Kidney (tissue), 13 donors: ENCODE measurements at regions not wholly inside any gene's neighbourhood (a gene's known extent, or its start where the extent isn't known, plus 50 kb on each side); places are given as distances from the start of the nearest gene placed in this dataset.

Source experiments
- DNase-seq, 5 donors: peaks; one replicate each; pipeline ENCODE4 v3.0.0-alpha.2; 2013 to 2020
- FAIRE-seq: peaks from 2 replicates; lab custom pipeline; 2012; peaks lifted over from hg19 to GRCh38; lab: Jason Lieb, UNC
- H3K27ac ChIP-seq, 2 donors: one replicate each; pipeline ENCODE4 v1.7.0; 2013; ENCODE audit warnings: low read depth in 2 of 2, low read length in 2 of 2, inconsistent platforms in 1 of 2
- H3K27me3 ChIP-seq: one replicate; pipeline ENCODE4 v1.7.1; 2013; ENCODE audit warnings: low read length, inconsistent platforms; ENCODE audit not compliant: control insufficient read depth, insufficient read depth
- H3K36me3 ChIP-seq, 3 donors: one replicate each; pipeline versions ENCODE4 v1.7.0 to v1.7.1; 2013; ENCODE audit warnings: low read length in 3 of 3, control low read depth in 1 of 3, inconsistent platforms in 1 of 3; ENCODE audit not compliant: insufficient read depth in 3 of 3, control insufficient read depth in 2 of 3
- H3K4me1 ChIP-seq, 3 donors: one replicate each; pipeline versions ENCODE4 v1.7.0 to v1.7.1; 2013; ENCODE audit warnings: low read length in 3 of 3, inconsistent platforms in 1 of 3, low read depth in 1 of 3; ENCODE audit not compliant: control insufficient read depth in 2 of 3, insufficient read depth in 2 of 3
- H3K4me3 ChIP-seq, 3 donors: one replicate each; pipeline versions ENCODE4 v1.7.0 to v1.8.1; 2013; ENCODE audit warnings: low read length in 3 of 3, control low read depth in 1 of 3, inconsistent platforms in 1 of 3
- H3K9ac ChIP-seq, 3 donors: one replicate each; pipeline versions ENCODE4 v1.7.0 to v1.7.1; 2013; ENCODE audit warnings: low read length in 3 of 3, control low read depth in 1 of 3, inconsistent platforms in 1 of 3
- H3K9me3 ChIP-seq, 3 donors: one replicate each; pipeline versions ENCODE4 v1.7.0 to v1.7.1; 2013; ENCODE audit warnings: low read length in 3 of 3, control low read depth in 1 of 3, inconsistent platforms in 1 of 3; ENCODE audit not compliant: control insufficient read depth in 2 of 3, insufficient read depth in 1 of 3
- intact Hi-C: fragments of 100-400 bp; cut with DNase I; formaldehyde crosslinking; loops from one replicate; pipeline ENCODE4 v1.11.1; 2022
- TF ChIP-seq, protein P1 (sequence below): IDR thresholded peaks from 3 replicates; pipeline ENCODE4 v1.5.1; 2012; ENCODE audit warnings: mild to moderate bottlenecking, moderate library complexity, borderline replicate concordance; ENCODE audit not compliant: insufficient read depth; ENCODE audit errors: extremely low read depth
- donor health status: control.
- donor health status: control.
- donor health status: control.
- donor health status: control.
- donor health status: control.
- donor health status: DM: yes; HTN: yes; CAD: no.
- donor health status: Normal renal cell carcinoma (clear cell type).

DNA sequence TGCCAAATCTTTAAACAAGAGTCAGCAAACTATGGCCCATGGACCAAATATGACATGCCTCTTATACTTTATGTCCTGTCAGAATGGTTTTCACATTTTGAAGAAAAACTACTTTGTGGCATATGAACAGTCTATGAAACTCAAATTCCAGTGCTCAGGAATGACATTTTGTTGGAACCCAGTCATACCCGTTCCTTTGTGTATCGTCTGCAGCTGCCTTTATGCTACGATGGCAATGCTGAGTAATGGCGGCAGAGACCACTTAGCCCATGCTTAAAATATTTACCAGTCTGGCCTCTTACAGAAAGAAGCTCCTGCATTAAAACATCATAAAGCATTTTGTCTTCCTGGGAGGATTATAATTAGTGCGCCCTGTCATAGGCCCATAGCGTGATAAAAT is 140.5 kb upstream of the FHL2 start:
- Histone ChIP-seq H3K4me1 (no peaks in the 10 kb centered on the region), H3K9me3 (no peaks in the 10 kb centered on the region), H3K27me3 (no peaks in the 10 kb centered on the region), H3K4me3 (no peak overlapping the region), H3K27ac (no peak overlapping the region), H3K9ac (no peak overlapping the region), H3K36me3 (no peaks in the 10 kb centered on the region)
- DNase-seq (no peak), FAIRE-seq (no peak)
- TF ChIP-seq, protein P1, sequence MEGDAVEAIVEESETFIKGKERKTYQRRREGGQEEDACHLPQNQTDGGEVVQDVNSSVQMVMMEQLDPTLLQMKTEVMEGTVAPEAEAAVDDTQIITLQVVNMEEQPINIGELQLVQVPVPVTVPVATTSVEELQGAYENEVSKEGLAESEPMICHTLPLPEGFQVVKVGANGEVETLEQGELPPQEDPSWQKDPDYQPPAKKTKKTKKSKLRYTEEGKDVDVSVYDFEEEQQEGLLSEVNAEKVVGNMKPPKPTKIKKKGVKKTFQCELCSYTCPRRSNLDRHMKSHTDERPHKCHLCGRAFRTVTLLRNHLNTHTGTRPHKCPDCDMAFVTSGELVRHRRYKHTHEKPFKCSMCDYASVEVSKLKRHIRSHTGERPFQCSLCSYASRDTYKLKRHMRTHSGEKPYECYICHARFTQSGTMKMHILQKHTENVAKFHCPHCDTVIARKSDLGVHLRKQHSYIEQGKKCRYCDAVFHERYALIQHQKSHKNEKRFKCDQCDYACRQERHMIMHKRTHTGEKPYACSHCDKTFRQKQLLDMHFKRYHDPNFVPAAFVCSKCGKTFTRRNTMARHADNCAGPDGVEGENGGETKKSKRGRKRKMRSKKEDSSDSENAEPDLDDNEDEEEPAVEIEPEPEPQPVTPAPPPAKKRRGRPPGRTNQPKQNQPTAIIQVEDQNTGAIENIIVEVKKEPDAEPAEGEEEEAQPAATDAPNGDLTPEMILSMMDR = no peak
- intact Hi-C loops = no loop called here

DNA sequence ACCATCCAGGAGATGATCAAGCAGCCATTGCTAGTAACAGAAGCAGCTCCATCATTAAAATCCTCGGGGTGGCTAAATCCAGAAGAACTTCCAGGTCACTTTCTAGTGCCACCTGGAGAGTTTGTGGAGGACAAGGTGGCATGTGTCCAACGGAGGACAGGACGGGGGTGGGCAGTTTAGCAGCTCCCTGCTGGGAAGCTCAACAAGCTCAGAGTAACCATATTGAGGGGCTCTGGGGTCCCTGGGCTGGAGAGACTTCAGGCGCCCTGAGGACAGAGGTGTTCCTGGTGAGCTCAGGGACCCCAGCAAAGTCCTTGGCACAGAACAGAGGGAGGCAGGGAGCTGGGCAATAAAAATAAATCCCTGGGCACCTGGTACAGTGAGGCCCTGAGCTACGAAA is 140.0 kb upstream of the FHL2 start:
- intact Hi-C loops = no loop called here
- H3K27ac ChIP-seq = no peak overlapping the region
- H3K27me3 ChIP-seq = no peaks in the 10 kb centered on the region
- no peak for FAIRE-seq
- TF ChIP-seq, protein P1 = no peak
- H3K4me1 ChIP-seq = no peaks in the 10 kb centered on the region
- H3K9me3 ChIP-seq = no peaks in the 10 kb centered on the region
- no peak for DNase-seq
- H3K4me3 ChIP-seq = no peak overlapping the region
- H3K9ac ChIP-seq = no peak overlapping the region
- H3K36me3 ChIP-seq = no peaks in the 10 kb centered on the region

DNA sequence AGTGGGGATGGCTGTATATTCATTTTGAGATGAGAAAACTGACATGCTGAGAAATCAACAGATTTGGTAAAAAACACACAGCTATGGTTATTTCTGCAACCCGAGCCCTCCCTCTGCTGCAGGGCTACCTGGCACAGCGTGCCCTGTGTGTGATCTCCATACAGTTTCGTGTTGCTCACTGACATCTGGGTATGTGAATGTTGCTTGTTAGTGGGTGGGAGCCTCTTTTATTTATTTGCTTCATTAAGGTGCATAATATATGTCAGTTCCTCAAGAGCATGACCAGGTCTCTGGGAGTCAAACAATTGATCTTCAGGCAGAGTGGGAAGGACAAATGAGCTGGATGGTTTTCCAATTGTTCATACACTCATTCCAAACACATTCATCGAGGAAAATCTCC is 139.1 kb upstream of the FHL2 start:
- Histone ChIP-seq H3K4me1 (no peaks in the 10 kb centered on the region), H3K36me3 (no peaks in the 10 kb centered on the region), H3K9ac (no peak overlapping the region), H3K9me3 (no peaks in the 10 kb centered on the region), H3K4me3 (no peak overlapping the region), H3K27ac (no peak overlapping the region), H3K27me3 (no peaks in the 10 kb centered on the region)
- no peak for DNase-seq
- intact Hi-C loops = no loop called here
- TF ChIP-seq, protein P1 = no peak
- FAIRE-seq = no peak

DNA sequence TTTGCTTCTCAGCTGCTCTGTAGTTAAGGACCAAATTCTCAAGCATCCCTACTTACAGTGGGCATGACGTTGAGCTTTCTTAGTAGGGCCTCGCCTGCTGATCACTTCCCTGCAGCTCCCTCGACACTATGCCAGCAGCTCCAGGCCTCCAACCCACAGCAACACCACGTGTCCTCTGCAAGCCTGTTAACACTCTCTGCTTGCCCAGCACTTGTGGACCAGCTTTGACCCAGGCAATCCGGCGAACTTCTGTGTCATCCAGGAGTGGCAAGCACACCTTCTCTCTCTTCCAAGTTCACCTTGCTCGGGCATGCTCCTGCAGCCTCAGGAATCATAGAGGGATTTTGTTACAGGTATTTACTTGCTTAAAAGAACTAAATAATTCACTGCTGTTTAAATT is 138.6 kb upstream of the FHL2 start:
- H3K9me3 ChIP-seq = no peaks in the 10 kb centered on the region
- TF ChIP-seq, protein P1 = no peak
- intact Hi-C loops = no loop called here
- DNase-seq (no peak), FAIRE-seq (no peak)
- no peak overlapping the region for H3K27ac ChIP-seq
- no peak overlapping the region for H3K9ac ChIP-seq
- no peaks in the 10 kb centered on the region for H3K36me3 ChIP-seq
- H3K4me1 ChIP-seq = no peaks in the 10 kb centered on the region
- no peaks in the 10 kb centered on the region for H3K27me3 ChIP-seq
- H3K4me3 ChIP-seq = no peak overlapping the region
